ENCODE measurements at regions not wholly inside any gene's neighbourhood (a gene's known extent, or its start where the extent isn't known, plus 50 kb on each side); places are given as distances from the start of the nearest gene placed in this dataset.

- FAIRE-seq: no peak
Observed at GRCh38 chr7:12518920-12519681, 51.4 kb upstream of the SCIN start.

DNA sequence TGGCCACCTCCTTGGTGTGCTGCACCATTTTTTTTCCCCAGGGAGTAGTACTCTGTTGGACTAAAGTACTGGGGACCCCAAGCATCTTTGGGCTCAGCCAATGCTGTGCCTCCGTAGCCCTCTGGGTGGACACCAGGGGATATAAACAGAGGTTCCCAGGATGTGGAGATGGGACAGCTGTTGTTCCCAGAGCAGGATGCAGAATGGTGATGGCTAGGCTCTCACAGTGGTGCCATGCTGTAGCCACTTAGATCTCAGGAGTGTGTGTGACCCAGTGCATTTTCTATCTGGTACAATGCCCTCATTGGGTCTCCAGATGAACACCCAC lies 50.9 kb upstream of the SCIN start:
- no peak for FAIRE-seq
